H9 (cell line): ENCODE measurements at regions not wholly inside any gene's neighbourhood (a gene's known extent, or its start where the extent isn't known, plus 50 kb on each side); places are given as distances from the start of the nearest gene placed in this dataset.

ENCODE experiments used
- DNase-seq: peaks from one replicate; pipeline ENCODE4 v3.0.0-alpha.2; 2017
- H2AFZ ChIP-seq: one replicate; pipeline ENCODE4 v1.6.1; 2013; ENCODE audit warnings: mild to moderate bottlenecking, low read length, control low read depth, moderate library complexity
- H2AK5ac ChIP-seq: 2 replicates; pipeline ENCODE4 v1.6.1; 2013; ENCODE audit warnings: low read length, control low read depth, mixed read lengths; ENCODE audit not compliant: insufficient read length
- H2BK120ac ChIP-seq: one replicate; pipeline ENCODE4 v1.6.1; 2013; ENCODE audit warnings: low read depth, mild to moderate bottlenecking, low read length, control low read depth, inconsistent platforms; ENCODE audit not compliant: poor library complexity, severe bottlenecking
- H2BK12ac ChIP-seq: 2 replicates; pipeline ENCODE4 v1.6.1; 2013; ENCODE audit warnings: low read length, control low read depth, mixed read lengths, low read depth; ENCODE audit not compliant: insufficient read length
- H2BK15ac ChIP-seq: 2 replicates; pipeline ENCODE4 v1.6.1; 2013; ENCODE audit warnings: low read depth, low read length, control low read depth
- H2BK20ac ChIP-seq: one replicate; pipeline ENCODE4 v1.6.1; 2013; ENCODE audit warnings: low read depth, mild to moderate bottlenecking, low read length, control low read depth, inconsistent platforms; ENCODE audit not compliant: poor library complexity, severe bottlenecking
- H2BK5ac ChIP-seq: 2 replicates; pipeline ENCODE4 v1.6.1; 2013; ENCODE audit warnings: low read length, control low read depth, mixed read lengths; ENCODE audit not compliant: insufficient read length
- H3K14ac ChIP-seq: 2 replicates; pipeline ENCODE4 v1.6.1; 2013; ENCODE audit warnings: low read length, control low read depth; ENCODE audit not compliant: insufficient read depth
- H3K18ac ChIP-seq: 2 replicates; pipeline ENCODE4 v1.6.1; 2013; ENCODE audit warnings: low read depth, mild to moderate bottlenecking, mixed read lengths, low read length, control low read depth; ENCODE audit not compliant: insufficient read length
- H3K23ac ChIP-seq: 2 replicates; pipeline ENCODE4 v1.6.1; 2013; ENCODE audit warnings: low read length, control low read depth, mixed read lengths, low read depth; ENCODE audit not compliant: insufficient read length
- H3K23me2 ChIP-seq: 2 replicates; pipeline ENCODE4 v1.6.1; 2013; ENCODE audit warnings: low read depth, mild to moderate bottlenecking, mixed read lengths, low read length, control low read depth; ENCODE audit not compliant: insufficient read length, poor library complexity, severe bottlenecking
- H3K27ac ChIP-seq: 2 replicates; pipeline ENCODE4 v1.5.1; 2013; ENCODE audit warnings: low read length, control low read depth, mixed read lengths, low read depth; ENCODE audit not compliant: insufficient read length
- H3K27me3 ChIP-seq: 2 replicates; pipeline ENCODE4 v1.6.1; 2013; ENCODE audit warnings: low read length, control low read depth, inconsistent platforms; ENCODE audit not compliant: insufficient read depth
- H3K4ac ChIP-seq: 2 replicates; pipeline ENCODE4 v1.6.1; 2013; ENCODE audit warnings: low read depth, mild to moderate bottlenecking, control low read depth, inconsistent platforms, low read length, moderate library complexity
- H3K4me1 ChIP-seq: 2 replicates; pipeline ENCODE4 v1.6.1; 2013; ENCODE audit warnings: low read length, control low read depth, inconsistent platforms; ENCODE audit not compliant: insufficient read depth
- H3K4me2 ChIP-seq: 2 replicates; pipeline ENCODE4 v1.6.1; 2013; ENCODE audit warnings: low read length, control low read depth, mixed read lengths; ENCODE audit not compliant: insufficient read length, insufficient read depth
- H3K56ac ChIP-seq: 2 replicates; pipeline ENCODE4 v1.6.1; 2013; ENCODE audit warnings: low read depth, mild to moderate bottlenecking, mixed read lengths, low read length, control low read depth; ENCODE audit not compliant: insufficient read length
- H3K79me1 ChIP-seq: 2 replicates; pipeline ENCODE4 v1.6.1; 2013; ENCODE audit warnings: low read depth, mild to moderate bottlenecking, moderate library complexity, low read length, control low read depth, inconsistent platforms; ENCODE audit not compliant: insufficient read depth, poor library complexity, severe bottlenecking
- H3K79me2 ChIP-seq: 2 replicates; pipeline ENCODE4 v1.6.1; 2013; ENCODE audit warnings: low read length, control low read depth, inconsistent platforms; ENCODE audit not compliant: insufficient read depth
- H3K9ac ChIP-seq: 2 replicates; pipeline ENCODE4 v1.6.1; 2013; ENCODE audit warnings: low read length, control low read depth, mixed read lengths; ENCODE audit not compliant: insufficient read length; ENCODE audit errors: extremely low read depth
- H3K9me3 ChIP-seq: one replicate; pipeline ENCODE4 v1.6.1; 2013; ENCODE audit warnings: low read depth, low read length, inconsistent platforms; ENCODE audit not compliant: control insufficient read depth
- H3T11ph ChIP-seq: one replicate; pipeline ENCODE4 v1.6.1; 2013; ENCODE audit warnings: mild to moderate bottlenecking, low read length, control low read depth, inconsistent platforms
- H4K20me1 ChIP-seq: one replicate; pipeline ENCODE4 v1.6.1; 2013; ENCODE audit not compliant: control insufficient read depth, insufficient read length, insufficient read depth
- H4K5ac ChIP-seq: 2 replicates; pipeline ENCODE4 v1.6.1; 2013; ENCODE audit warnings: low read depth, mild to moderate bottlenecking, mixed read lengths, low read length, control low read depth; ENCODE audit not compliant: insufficient read length
- H4K8ac ChIP-seq: replicated peaks from 2 replicates; pipeline ENCODE4 v1.6.1; 2013; ENCODE audit warnings: low read length, control low read depth, mixed read lengths, low read depth; ENCODE audit not compliant: insufficient read length
- H4K91ac ChIP-seq: 2 replicates; pipeline ENCODE4 v1.6.1; 2013; ENCODE audit warnings: low read depth, mild to moderate bottlenecking, moderate library complexity, mixed read lengths, low read length, control low read depth; ENCODE audit not compliant: insufficient read length
- H3K27ac Mint-ChIP-seq, 3 experiments: 2 replicates in 2 of 3; 3 replicates in 1 of 3; pipeline ENCODE4 v1.8.0; 2020 to 2021; ENCODE audit warnings: mixed read lengths in 3 of 3, mild to moderate bottlenecking in 1 of 3, moderate library complexity in 1 of 3
- H3K27me3 Mint-ChIP-seq: 2 replicates; pipeline ENCODE4 v1.8.0; 2021; ENCODE audit warnings: low read depth, mild to moderate bottlenecking, moderate library complexity, mixed read lengths
- H3K36me3 Mint-ChIP-seq, 3 experiments: 2 replicates in 2 of 3; 3 replicates in 1 of 3; pipeline ENCODE4 v1.8.0; 2020 to 2021; ENCODE audit warnings: low read depth in 3 of 3, mixed read lengths in 3 of 3; ENCODE audit not compliant: insufficient read depth in 1 of 3
- H3K4me1 Mint-ChIP-seq, 2 experiments: 2 replicates each; pipeline ENCODE4 v1.8.0; 2020; ENCODE audit warnings: mixed read lengths in 2 of 2
- H3K4me3 Mint-ChIP-seq, 2 experiments: 2 replicates in 1 of 2; 3 replicates in 1 of 2; pipeline ENCODE4 v1.8.0; 2020 to 2021; ENCODE audit warnings: mild to moderate bottlenecking in 2 of 2, mixed read lengths in 2 of 2, moderate library complexity in 1 of 2
- H3K9me3 Mint-ChIP-seq, 2 experiments: 2 replicates in 1 of 2; 3 replicates in 1 of 2; pipeline ENCODE4 v1.8.0; 2020; ENCODE audit warnings: mild to moderate bottlenecking in 2 of 2, mixed read lengths in 2 of 2, moderate library complexity in 1 of 2
- whole genome bisulfite sequencing: extraction: QIAGEN DNeasy Blood & Tissue Kit; methylation state at CpG from one replicate; pipeline ENCODE4 v1.1.7; 2013; ENCODE audit warnings: missing lambda C conversion rate, low lambda C conversion rate, mixed read lengths; ENCODE audit not compliant: insufficient read length; ENCODE audit errors: extremely low coverage; 5-methylcytosine and 5-hydroxymethylcytosine counted together
- TF ChIP-seq, protein P1 (sequence below): fragments of 200-600 bp; sonication (generic); conservative IDR thresholded peaks from 3 replicates; pipeline ENCODE4 v1.8.0; 2021; ENCODE audit warnings: antibody characterized with exemption, mild to moderate bottlenecking

DNA sequence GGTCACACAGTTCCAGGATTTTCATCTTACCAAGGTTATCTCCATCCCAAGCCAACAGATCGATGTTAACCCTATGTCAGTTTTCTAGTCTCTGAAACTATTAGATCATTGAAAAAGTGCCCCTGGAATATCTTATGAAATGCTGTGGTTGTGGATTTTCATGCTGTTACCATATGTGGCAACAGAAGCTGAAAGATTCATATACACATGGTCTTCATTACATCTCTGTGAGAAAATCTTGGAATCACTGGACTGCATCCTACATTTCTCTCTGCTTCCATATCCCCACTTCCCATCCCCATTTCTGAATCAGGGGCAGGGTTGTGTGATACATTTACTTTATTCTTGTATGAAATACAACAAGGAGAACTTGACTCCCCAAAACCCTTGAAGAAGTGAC, 146.1 kb downstream of the SLC16A9 start:
- no peak overlapping the region for H3K9ac ChIP-seq
- H4K8ac ChIP-seq, result no peak overlapping the region
- TF ChIP-seq, protein P1, sequence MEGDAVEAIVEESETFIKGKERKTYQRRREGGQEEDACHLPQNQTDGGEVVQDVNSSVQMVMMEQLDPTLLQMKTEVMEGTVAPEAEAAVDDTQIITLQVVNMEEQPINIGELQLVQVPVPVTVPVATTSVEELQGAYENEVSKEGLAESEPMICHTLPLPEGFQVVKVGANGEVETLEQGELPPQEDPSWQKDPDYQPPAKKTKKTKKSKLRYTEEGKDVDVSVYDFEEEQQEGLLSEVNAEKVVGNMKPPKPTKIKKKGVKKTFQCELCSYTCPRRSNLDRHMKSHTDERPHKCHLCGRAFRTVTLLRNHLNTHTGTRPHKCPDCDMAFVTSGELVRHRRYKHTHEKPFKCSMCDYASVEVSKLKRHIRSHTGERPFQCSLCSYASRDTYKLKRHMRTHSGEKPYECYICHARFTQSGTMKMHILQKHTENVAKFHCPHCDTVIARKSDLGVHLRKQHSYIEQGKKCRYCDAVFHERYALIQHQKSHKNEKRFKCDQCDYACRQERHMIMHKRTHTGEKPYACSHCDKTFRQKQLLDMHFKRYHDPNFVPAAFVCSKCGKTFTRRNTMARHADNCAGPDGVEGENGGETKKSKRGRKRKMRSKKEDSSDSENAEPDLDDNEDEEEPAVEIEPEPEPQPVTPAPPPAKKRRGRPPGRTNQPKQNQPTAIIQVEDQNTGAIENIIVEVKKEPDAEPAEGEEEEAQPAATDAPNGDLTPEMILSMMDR, result no peak
- no peak overlapping the region for H2AK5ac ChIP-seq
- no peak for DNase-seq
- no peak overlapping the region for H2BK12ac ChIP-seq
- no peak overlapping the region for H4K5ac ChIP-seq
- H3K27ac Mint-ChIP-seq, result no peak overlapping the region
- no peak overlapping the region for H2BK120ac ChIP-seq
- no peak overlapping the region for H3K18ac ChIP-seq
- no CpG with 5 or more reads among the region's 1 CpG for WGBS
- H4K91ac ChIP-seq, result no peak overlapping the region
- H3K23me2 ChIP-seq, result no peaks in the 10 kb centered on the region
- H3K4ac ChIP-seq, result no peak overlapping the region
- H3K4me2 ChIP-seq, result no peak overlapping the region
- no peaks in the 10 kb centered on the region for H3K79me2 ChIP-seq
- no peaks in the 10 kb centered on the region for H3K79me1 ChIP-seq
- H2BK5ac ChIP-seq, result no peak overlapping the region
- H3K4me3 Mint-ChIP-seq, result no peak overlapping the region
- no peaks in the 10 kb centered on the region for H3K4me1 ChIP-seq
- no peak overlapping the region for H3K14ac ChIP-seq
- H2BK20ac ChIP-seq, result no peak overlapping the region
- H3K9me3 ChIP-seq, result no peaks in the 10 kb centered on the region
- no peaks in the 10 kb centered on the region for H3K27me3 ChIP-seq
- H3K27ac ChIP-seq, result no peak overlapping the region
- H3K23ac ChIP-seq, result no peak overlapping the region
- no peak overlapping the region for H3T11ph ChIP-seq
- no peak overlapping the region for H3K56ac ChIP-seq
- H3K9me3 Mint-ChIP-seq, result peaks cover 0 to 3% of the 10 kb centered on the region in 2 experiments; a peak in 1 of 5 replicates
- H3K36me3 Mint-ChIP-seq, result no peaks in the 10 kb centered on the region; a peak in 1 of 7 replicates
- no peak overlapping the region for H2AFZ ChIP-seq
- peaks cover 3% of the 10 kb centered on the region for H3K27me3 Mint-ChIP-seq
- H4K20me1 ChIP-seq, result no peaks in the 10 kb centered on the region
- H3K4me1 Mint-ChIP-seq, result 0 out of 4 replicates have a peak, but pooled peaks cover 0 to under 1% of the 10 kb centered on the region in 2 experiments
- no peak overlapping the region for H2BK15ac ChIP-seq
